NB4 (cell line): ENCODE measurements at regions not wholly inside any gene's neighbourhood (a gene's known extent, or its start where the extent isn't known, plus 50 kb on each side); places are given as distances from the start of the nearest gene placed in this dataset.

Experiments used
- CTCF ChIP-seq: IDR thresholded peaks from one replicate; pipeline ENCODE4 v1.5.1; 2012; ENCODE audit warnings: low read depth, low read length
- MYC ChIP-seq: IDR thresholded peaks from 2 replicates; pipeline ENCODE4 v1.6.1; 2011; ENCODE audit warnings: low read depth, low read length
- POLR2A ChIP-seq: IDR thresholded peaks from 2 replicates; pipeline ENCODE4 v1.6.1; 2011; ENCODE audit warnings: mild to moderate bottlenecking; ENCODE audit not compliant: insufficient read length; ENCODE audit errors: extremely low read depth

GRCh38 chr1:58165073-58165472, 381.5 kb downstream of the OMA1 start:
- TF ChIP-seq CTCF (no peak), MYC (no peak), POLR2A (no peak)
